ENCODE measurements at regions not wholly inside any gene's neighbourhood (a gene's known extent, or its start where the extent isn't known, plus 50 kb on each side); places are given as distances from the start of the nearest gene placed in this dataset.
A peak's percentile ranks its signal among the peaks of the same experiment; 100 is the strongest.
"Not testable (repeated sequence)": the region's sequence is repeated elsewhere in the genome, so short reads cannot be mapped to it uniquely, and the experiment has no call there.

DNA sequence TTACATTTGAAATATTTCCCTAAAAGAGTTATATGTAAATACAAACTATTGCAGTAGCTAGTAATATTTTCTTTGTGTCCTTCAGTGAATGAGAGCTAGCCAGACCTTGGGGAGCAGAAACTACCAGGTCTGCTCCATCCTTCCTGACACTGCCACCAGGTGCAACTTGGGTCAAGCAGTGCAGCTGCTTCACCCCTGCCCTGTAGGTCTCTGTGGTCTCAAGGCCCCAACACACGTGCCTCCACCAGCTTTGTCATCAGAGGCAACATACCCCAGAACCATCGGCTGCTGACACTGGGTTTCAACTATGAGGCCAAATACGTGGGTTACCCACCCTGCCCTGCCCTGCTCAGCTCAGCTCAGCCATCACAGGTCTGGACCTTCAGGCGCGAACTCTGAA lies 181.6 kb downstream of the FCRL5 start:
- no peaks in the 10 kb centered on the region for H3K27me3 ChIP-seq
- intact Hi-C loops (cut with DNase I): no loop called here
- ATAC-seq: no peak

DNA sequence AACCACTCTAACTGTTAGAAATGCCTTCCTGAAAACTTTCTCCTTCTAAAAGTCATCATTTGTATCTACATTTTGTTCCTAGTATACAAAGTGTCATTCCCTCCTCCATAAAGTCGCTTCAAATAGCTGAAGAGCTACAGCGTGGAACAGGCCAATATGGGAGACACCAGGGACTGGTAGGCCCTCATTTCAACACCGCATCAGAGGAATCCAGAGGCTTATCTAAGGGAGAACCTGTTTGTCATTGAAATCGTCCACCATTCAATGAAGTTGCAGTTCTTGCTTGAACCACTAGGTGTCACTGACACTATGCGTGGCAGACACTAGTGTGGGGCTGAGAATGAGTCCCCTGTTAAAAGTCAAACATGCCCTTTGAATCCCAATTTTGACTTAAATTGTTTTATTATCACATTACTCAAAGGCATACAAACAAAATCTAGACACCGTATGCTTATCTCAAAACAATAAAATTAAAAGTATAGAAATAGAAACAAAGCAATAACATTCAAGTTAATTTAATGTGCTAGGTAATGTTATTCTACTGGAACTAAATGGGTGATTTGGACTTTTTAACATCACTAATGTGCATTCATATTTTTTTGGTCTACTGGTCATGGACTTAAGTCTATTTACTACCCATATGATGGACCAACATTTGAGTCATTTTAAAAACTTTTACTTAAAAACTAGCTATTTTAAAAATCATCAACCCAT lies 182.3 kb downstream of the FCRL5 start:
- TF ChIP-seq, protein P1, sequence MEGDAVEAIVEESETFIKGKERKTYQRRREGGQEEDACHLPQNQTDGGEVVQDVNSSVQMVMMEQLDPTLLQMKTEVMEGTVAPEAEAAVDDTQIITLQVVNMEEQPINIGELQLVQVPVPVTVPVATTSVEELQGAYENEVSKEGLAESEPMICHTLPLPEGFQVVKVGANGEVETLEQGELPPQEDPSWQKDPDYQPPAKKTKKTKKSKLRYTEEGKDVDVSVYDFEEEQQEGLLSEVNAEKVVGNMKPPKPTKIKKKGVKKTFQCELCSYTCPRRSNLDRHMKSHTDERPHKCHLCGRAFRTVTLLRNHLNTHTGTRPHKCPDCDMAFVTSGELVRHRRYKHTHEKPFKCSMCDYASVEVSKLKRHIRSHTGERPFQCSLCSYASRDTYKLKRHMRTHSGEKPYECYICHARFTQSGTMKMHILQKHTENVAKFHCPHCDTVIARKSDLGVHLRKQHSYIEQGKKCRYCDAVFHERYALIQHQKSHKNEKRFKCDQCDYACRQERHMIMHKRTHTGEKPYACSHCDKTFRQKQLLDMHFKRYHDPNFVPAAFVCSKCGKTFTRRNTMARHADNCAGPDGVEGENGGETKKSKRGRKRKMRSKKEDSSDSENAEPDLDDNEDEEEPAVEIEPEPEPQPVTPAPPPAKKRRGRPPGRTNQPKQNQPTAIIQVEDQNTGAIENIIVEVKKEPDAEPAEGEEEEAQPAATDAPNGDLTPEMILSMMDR (IDR thresholded peaks at IDR 0.05): peak; percentile 82 to 89
- ATAC-seq (peak; percentile 96), DNase-seq (peak in 2 of 4 donors; percentile 22 to 37)
- intact Hi-C loops (cut with DNase I): no loop called here
- no peak overlapping the region for H3K4me3 ChIP-seq
- no peak overlapping the region for H3K27ac ChIP-seq
- H3K4me1 ChIP-seq: no peaks in the 10 kb centered on the region
- H3K27me3 ChIP-seq: no peaks in the 10 kb centered on the region
- no peaks in the 10 kb centered on the region for H3K36me3 ChIP-seq
- H3K9me3 ChIP-seq: no peaks in the 10 kb centered on the region

More for the DNA sequence above, 181.6 kb downstream of the FCRL5 start:
- Histone ChIP-seq H3K4me1 (no peaks in the 10 kb centered on the region), H3K9me3 (no peaks in the 10 kb centered on the region), H3K27ac (no peak overlapping the region), H3K4me3 (no peak overlapping the region), H3K36me3 (no peaks in the 10 kb centered on the region)
- TF ChIP-seq, protein P1 (IDR thresholded peaks at IDR 0.05): no peak
- DNase-seq: no peak

DNA sequence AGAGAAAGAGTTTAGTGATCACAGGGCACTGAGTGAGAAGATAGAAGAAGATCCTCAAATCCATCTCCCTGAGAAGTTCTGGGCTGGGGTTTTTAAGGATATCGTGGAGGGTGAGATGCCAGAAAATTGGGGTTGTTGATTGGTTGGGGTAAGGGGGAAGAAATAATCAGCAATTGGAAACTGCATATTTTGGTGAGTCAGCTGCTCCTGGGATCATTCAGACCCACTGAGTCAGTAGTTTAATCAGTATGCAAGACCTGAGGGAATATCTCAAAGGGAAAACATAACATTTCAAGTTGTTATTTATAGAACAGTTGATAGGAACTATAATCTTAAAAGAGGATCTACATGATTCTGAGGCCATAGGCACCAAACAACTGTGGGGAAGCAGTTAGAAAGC lies 183.4 kb downstream of the FCRL5 start:
- H3K4me3 ChIP-seq; ATAC-seq; DNase-seq; H3K4me1 ChIP-seq; H3K27me3 ChIP-seq; H3K27ac ChIP-seq; H3K9me3 ChIP-seq; H3K36me3 ChIP-seq; intact Hi-C loops (cut with DNase I): not testable (repeated sequence)

DNA sequence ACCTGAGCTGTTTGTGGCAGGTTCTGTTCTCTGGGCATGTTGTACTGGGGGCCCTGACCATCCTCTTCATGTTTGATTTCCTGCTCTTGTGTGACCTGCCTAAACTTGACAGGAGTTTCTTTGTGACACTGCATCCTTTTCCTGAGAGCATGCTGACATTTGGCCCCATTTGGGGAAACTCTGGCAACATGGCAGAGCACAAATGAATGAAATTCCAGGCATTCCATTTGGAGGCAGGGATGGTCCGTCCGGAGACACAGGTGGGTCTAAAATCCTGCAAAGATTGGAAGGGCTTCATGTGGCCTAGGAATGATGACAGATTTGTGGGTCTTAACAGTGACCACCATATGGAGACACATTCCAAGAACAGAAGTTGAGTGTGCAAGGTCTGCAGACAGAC lies 184.0 kb downstream of the FCRL5 start:
- H3K36me3 ChIP-seq: no peaks in the 10 kb centered on the region
- TF ChIP-seq, protein P1 (IDR thresholded peaks at IDR 0.05): no peak
- H3K4me3 ChIP-seq: no peak overlapping the region
- DNase-seq: no peak
- no peaks in the 10 kb centered on the region for H3K27me3 ChIP-seq
- no peaks in the 10 kb centered on the region for H3K4me1 ChIP-seq
- intact Hi-C loops (cut with DNase I): no loop called here
- ATAC-seq: no peak
- H3K9me3 ChIP-seq: no peaks in the 10 kb centered on the region
- no peak overlapping the region for H3K27ac ChIP-seq

DNA sequence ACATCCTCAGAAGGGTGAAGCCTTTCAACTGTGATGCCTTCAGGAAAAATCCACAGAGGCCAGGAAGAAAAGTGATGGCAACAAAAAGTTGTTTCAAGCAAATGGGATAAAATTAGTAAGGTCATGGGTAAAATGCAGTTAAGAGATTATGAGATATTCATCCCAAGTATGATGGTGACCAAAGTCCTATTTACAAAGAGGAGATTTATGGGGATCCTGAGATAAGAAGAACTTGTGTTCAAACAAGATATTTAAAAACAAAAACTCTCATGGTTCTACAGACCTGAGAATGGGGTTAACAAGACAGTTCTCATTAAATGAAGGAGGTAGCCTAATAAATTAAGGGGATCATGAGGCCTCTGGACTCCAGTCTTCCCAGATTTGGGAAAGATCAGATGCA lies 184.4 kb downstream of the FCRL5 start:
- Histone ChIP-seq H3K9me3 (no peaks in the 10 kb centered on the region), H3K4me1 (no peaks in the 10 kb centered on the region), H3K27ac (no peak overlapping the region), H3K27me3 (no peaks in the 10 kb centered on the region), H3K4me3 (no peak overlapping the region), H3K36me3 (no peaks in the 10 kb centered on the region)
- intact Hi-C loops (cut with DNase I): no loop called here
- no peak for ATAC-seq
- no peak for DNase-seq
- TF ChIP-seq, protein P1 (IDR thresholded peaks at IDR 0.05): no peak
